A673 (cell line): ENCODE measurements at regions not wholly inside any gene's neighbourhood (a gene's known extent, or its start where the extent isn't known, plus 50 kb on each side); places are given as distances from the start of the nearest gene placed in this dataset.

Source experiments
- BruUV-seq: library from RNA; stranded (reverse); fragments of 400-500 nt; replicated peaks from 2 replicates; lab custom pipeline; 2021; lab: Mats Ljungman, UMichigan
- CTCF ChIA-PET: fragments of 300-600 bp; sonication (Branson Sonifier 250); formaldehyde crosslinking; loops from one replicate; lab custom pipeline; 2022; ENCODE audit warnings: antibody characterized with exemption; lab: Charles Lee
- POLR2A ChIA-PET: fragments of 300-600 bp; sonication (Branson Sonifier 250); formaldehyde crosslinking; loops from one replicate; lab custom pipeline; 2022; ENCODE audit warnings: antibody characterized with exemption; ENCODE audit not compliant: low non-redundant PET; lab: Charles Lee
- DNase-seq: peaks from one replicate; pipeline ENCODE4 v3.0.0-alpha.2; 2015; ENCODE audit warnings: low spot score
- H3K27ac ChIP-seq: fragments of 200-600 bp; sonication (generic); 2 replicates; pipeline ENCODE4 v1.5.1; 2016; ENCODE audit warnings: mixed run types, low read depth, mild to moderate bottlenecking, mixed read lengths, antibody characterized with exemption, low read length; ENCODE audit not compliant: poor library complexity, severe bottlenecking
- H3K27me3 ChIP-seq: fragments of 200-600 bp; sonication (generic); replicated peaks from 2 replicates; pipeline ENCODE4 v1.6.1; 2017; ENCODE audit warnings: mixed run types, low read depth, mild to moderate bottlenecking, mixed read lengths, antibody characterized with exemption, low read length; ENCODE audit not compliant: insufficient read depth, poor library complexity
- H3K36me3 ChIP-seq: fragments of 200-600 bp; sonication (generic); 2 replicates; pipeline ENCODE4 v1.6.1; 2016; ENCODE audit warnings: mixed run types, mild to moderate bottlenecking, mixed read lengths, antibody characterized with exemption, low read length; ENCODE audit not compliant: insufficient read depth, poor library complexity, severe bottlenecking
- H3K4me1 ChIP-seq: fragments of 200-600 bp; sonication (generic); 2 replicates; pipeline ENCODE4 v1.6.1; 2017; ENCODE audit warnings: mixed run types, mild to moderate bottlenecking, mixed read lengths, antibody characterized with exemption, low read length; ENCODE audit not compliant: insufficient read depth, poor library complexity, severe bottlenecking
- H3K4me3 ChIP-seq: fragments of 200-600 bp; sonication (generic); 2 replicates; pipeline ENCODE4 v1.5.1; 2016; ENCODE audit warnings: low read depth, mixed run types, mild to moderate bottlenecking, mixed read lengths, low read length; ENCODE audit not compliant: poor library complexity, severe bottlenecking
- H3K9me3 ChIP-seq: fragments of 200-600 bp; sonication (generic); 2 replicates; pipeline ENCODE4 v1.6.1; 2016; ENCODE audit warnings: mixed run types, low read depth, mild to moderate bottlenecking, mixed read lengths, antibody characterized with exemption, low read length; ENCODE audit not compliant: poor library complexity, severe bottlenecking
- EZH2 ChIP-seq: fragments of 200-600 bp; sonication (generic); IDR thresholded peaks from 2 replicates; pipeline ENCODE4 v1.6.1; 2017; ENCODE audit warnings: borderline replicate concordance, low read depth, mild to moderate bottlenecking, mixed read lengths, antibody characterized with exemption, low read length; ENCODE audit not compliant: poor library complexity, severe bottlenecking
- intact Hi-C: fragments of 100-400 bp; cut with micrococcal nuclease; formaldehyde crosslinking; loops from one replicate; pipeline ENCODE4 v1.10.0; 2022; ENCODE audit not compliant: unreplicated experiment
- TF ChIP-seq, protein P1 (sequence below): fragments of 300-800, 200-600 bp; sonication (generic); conservative IDR thresholded peaks from 2 replicates; pipeline ENCODE4 v1.5.1; 2017; ENCODE audit warnings: low read depth, mild to moderate bottlenecking, antibody characterized with exemption, low read length, moderate library complexity, mixed read lengths

- H3K4me3 ChIP-seq, result no peak overlapping the region
- ChIA-PET POLR2A (no interaction called here), CTCF (no interaction called here)
- H3K4me1 ChIP-seq, result no peaks in the 10 kb centered on the region
- no TSS peak for BruUV-seq
- intact Hi-C loops, result no loop called here
- no peak for TF ChIP-seq EZH2
- TF ChIP-seq, protein P1, sequence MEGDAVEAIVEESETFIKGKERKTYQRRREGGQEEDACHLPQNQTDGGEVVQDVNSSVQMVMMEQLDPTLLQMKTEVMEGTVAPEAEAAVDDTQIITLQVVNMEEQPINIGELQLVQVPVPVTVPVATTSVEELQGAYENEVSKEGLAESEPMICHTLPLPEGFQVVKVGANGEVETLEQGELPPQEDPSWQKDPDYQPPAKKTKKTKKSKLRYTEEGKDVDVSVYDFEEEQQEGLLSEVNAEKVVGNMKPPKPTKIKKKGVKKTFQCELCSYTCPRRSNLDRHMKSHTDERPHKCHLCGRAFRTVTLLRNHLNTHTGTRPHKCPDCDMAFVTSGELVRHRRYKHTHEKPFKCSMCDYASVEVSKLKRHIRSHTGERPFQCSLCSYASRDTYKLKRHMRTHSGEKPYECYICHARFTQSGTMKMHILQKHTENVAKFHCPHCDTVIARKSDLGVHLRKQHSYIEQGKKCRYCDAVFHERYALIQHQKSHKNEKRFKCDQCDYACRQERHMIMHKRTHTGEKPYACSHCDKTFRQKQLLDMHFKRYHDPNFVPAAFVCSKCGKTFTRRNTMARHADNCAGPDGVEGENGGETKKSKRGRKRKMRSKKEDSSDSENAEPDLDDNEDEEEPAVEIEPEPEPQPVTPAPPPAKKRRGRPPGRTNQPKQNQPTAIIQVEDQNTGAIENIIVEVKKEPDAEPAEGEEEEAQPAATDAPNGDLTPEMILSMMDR, result no peak
- H3K9me3 ChIP-seq, result no peaks in the 10 kb centered on the region
- H3K27me3 ChIP-seq, result no peaks in the 10 kb centered on the region
- H3K27ac ChIP-seq, result no peak overlapping the region
- no peak for DNase-seq
- no peaks in the 10 kb centered on the region for H3K36me3 ChIP-seq
Measured at GRCh38 chr6:85092226-85092625, 327.8 kb upstream of the TBX18 start.

GRCh38 chr6:85089255-85089654, 324.9 kb upstream of the TBX18 start:
- H3K4me3 ChIP-seq, result no peak overlapping the region
- ChIA-PET CTCF (no interaction called here), POLR2A (no interaction called here)
- H3K36me3 ChIP-seq, result no peaks in the 10 kb centered on the region
- no peaks in the 10 kb centered on the region for H3K27me3 ChIP-seq
- no peaks in the 10 kb centered on the region for H3K4me1 ChIP-seq
- BruUV-seq, result no TSS peak
- H3K9me3 ChIP-seq, result no peaks in the 10 kb centered on the region
- intact Hi-C loops, result no loop called here
- no peak for DNase-seq
- H3K27ac ChIP-seq, result no peak overlapping the region
- TF ChIP-seq EZH2, result no peak
- TF ChIP-seq, protein P1, result no peak

DNA sequence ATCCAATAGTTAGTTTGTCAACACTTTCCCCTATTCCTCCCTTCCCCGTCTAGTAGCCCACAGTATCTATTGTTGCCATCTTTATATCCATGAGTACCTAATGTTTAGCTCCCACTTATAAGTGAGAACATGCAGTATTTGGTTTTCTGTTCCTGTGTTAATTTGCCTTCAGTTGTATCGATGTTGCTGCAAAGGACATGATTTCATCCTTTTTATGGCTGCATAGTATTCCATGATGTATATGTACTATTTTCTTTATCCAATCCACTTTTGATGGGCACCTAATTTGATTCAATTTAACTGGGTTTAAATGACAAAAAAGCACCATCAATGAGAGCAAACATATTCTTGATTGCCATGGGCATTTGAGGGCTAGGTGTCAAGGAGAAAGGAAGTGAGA, 321.5 kb upstream of the TBX18 start:
- no peak overlapping the region for H3K4me3 ChIP-seq
- DNase-seq, result no peak
- ChIA-PET CTCF (no interaction called here), POLR2A (no interaction called here)
- H3K36me3 ChIP-seq, result no peaks in the 10 kb centered on the region
- no peaks in the 10 kb centered on the region for H3K9me3 ChIP-seq
- no peak overlapping the region for H3K27ac ChIP-seq
- no peak for TF ChIP-seq EZH2
- TF ChIP-seq, protein P1, result no peak
- no TSS peak for BruUV-seq
- no peaks in the 10 kb centered on the region for H3K27me3 ChIP-seq
- intact Hi-C loops, result no loop called here
- no peaks in the 10 kb centered on the region for H3K4me1 ChIP-seq
